ENCODE measurements at regions not wholly inside any gene's neighbourhood (a gene's known extent, or its start where the extent isn't known, plus 50 kb on each side); places are given as distances from the start of the nearest gene placed in this dataset.

GRCh38 chr20:56865055-56865454 is 235.9 kb downstream of the TFAP2C start:
- no peak for DNase-seq (ENCODE audit: low read depth in 4 of 4, low spot score in 3 of 4)

GRCh38 chr20:56867128-56867527 is 238.0 kb downstream of the TFAP2C start:
- no peak for DNase-seq (ENCODE audit: low read depth in 4 of 4, low spot score in 3 of 4)

GRCh38 chr20:56868746-56869145 is 239.6 kb downstream of the TFAP2C start:
- no peak for DNase-seq (ENCODE audit: low read depth in 4 of 4, low spot score in 3 of 4)

- no peak for DNase-seq (ENCODE audit: low read depth in 4 of 4, low spot score in 3 of 4)
Observed at GRCh38 chr20:56870271-56870670, 241.2 kb downstream of the TFAP2C start.

- no peak for DNase-seq (ENCODE audit: low read depth in 4 of 4, low spot score in 3 of 4)
Observed at GRCh38 chr20:56871691-56872090, 242.6 kb downstream of the TFAP2C start.

- DNase-seq (ENCODE audit: low read depth in 4 of 4, low spot score in 3 of 4): no peak
Observed at GRCh38 chr20:56872620-56873458, 243.7 kb downstream of the TFAP2C start.

- DNase-seq (ENCODE audit: low read depth in 4 of 4, low spot score in 3 of 4): no peak
Observed at GRCh38 chr20:56873836-56874235, 244.7 kb downstream of the TFAP2C start.

- DNase-seq (ENCODE audit: low read depth in 4 of 4, low spot score in 3 of 4): no peak
Observed at GRCh38 chr20:56875052-56875659, 246.1 kb downstream of the TFAP2C start.

- DNase-seq (ENCODE audit: low read depth in 4 of 4, low spot score in 3 of 4): no peak
Observed at GRCh38 chr20:56875803-56876202, 246.7 kb downstream of the TFAP2C start.

GRCh38 chr20:56885521-56885920 is 256.4 kb downstream of the TFAP2C start:
- no peak for DNase-seq (ENCODE audit: low read depth in 4 of 4, low spot score in 3 of 4)

- DNase-seq (ENCODE audit: low read depth in 4 of 4, low spot score in 3 of 4): no peak
Observed at GRCh38 chr20:56890011-56890410, 260.9 kb downstream of the TFAP2C start.

- no peak for DNase-seq (ENCODE audit: low read depth in 4 of 4, low spot score in 3 of 4)
Observed at GRCh38 chr20:56893226-56893917, 264.3 kb downstream of the TFAP2C start.

GRCh38 chr20:56896447-56896846 is 267.3 kb downstream of the TFAP2C start:
- DNase-seq (ENCODE audit: low read depth in 4 of 4, low spot score in 3 of 4): no peak

- DNase-seq (ENCODE audit: low read depth in 4 of 4, low spot score in 3 of 4): no peak
Observed at GRCh38 chr20:56897318-56897957, 268.3 kb downstream of the TFAP2C start.

GRCh38 chr20:56897958-56898349 is 268.8 kb downstream of the TFAP2C start:
- DNase-seq (ENCODE audit: low read depth in 4 of 4, low spot score in 3 of 4): no peak

- no peak for DNase-seq (ENCODE audit: low read depth in 4 of 4, low spot score in 3 of 4)
Observed at GRCh38 chr20:56899506-56899905, 270.4 kb downstream of the TFAP2C start.

- DNase-seq (ENCODE audit: low read depth in 4 of 4, low spot score in 3 of 4): no peak
Observed at GRCh38 chr20:56900252-56900651, 271.1 kb downstream of the TFAP2C start.

- DNase-seq (ENCODE audit: low read depth in 4 of 4, low spot score in 3 of 4): no peak
Observed at GRCh38 chr20:56903421-56903820, 274.3 kb downstream of the TFAP2C start.

- DNase-seq (ENCODE audit: low read depth in 4 of 4, low spot score in 3 of 4): no peak
Observed at GRCh38 chr20:56903858-56904257, 274.8 kb downstream of the TFAP2C start.

GRCh38 chr20:56909918-56910714 is 281.0 kb downstream of the TFAP2C start:
- DNase-seq (ENCODE audit: low read depth in 4 of 4, low spot score in 3 of 4): no peak

Data from right renal pelvis (tissue), 4 donors.